ENCODE measurements at regions not wholly inside any gene's neighbourhood (a gene's known extent, or its start where the extent isn't known, plus 50 kb on each side); places are given as distances from the start of the nearest gene placed in this dataset.

DNA sequence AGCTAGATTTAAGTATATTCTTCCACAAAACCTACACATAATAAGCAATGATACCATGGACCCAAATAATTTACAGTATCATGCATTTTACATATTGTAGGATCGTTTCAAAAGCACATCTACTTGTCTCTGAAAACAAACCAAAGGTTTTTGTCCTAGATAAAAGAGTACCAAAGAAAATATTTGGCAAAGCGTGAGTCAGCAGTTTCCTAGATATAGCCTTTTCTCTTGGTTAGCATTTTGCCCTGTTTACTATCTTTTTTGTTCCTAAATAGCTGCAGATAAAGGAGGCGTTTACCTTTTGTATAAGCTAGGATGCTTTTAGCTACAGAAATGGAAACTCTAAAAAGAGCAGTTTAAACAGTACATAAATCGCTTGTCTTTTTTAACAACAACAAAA lies 305.8 kb upstream of the GULP1 start (continued):
- TF ChIP-seq, protein P1, sequence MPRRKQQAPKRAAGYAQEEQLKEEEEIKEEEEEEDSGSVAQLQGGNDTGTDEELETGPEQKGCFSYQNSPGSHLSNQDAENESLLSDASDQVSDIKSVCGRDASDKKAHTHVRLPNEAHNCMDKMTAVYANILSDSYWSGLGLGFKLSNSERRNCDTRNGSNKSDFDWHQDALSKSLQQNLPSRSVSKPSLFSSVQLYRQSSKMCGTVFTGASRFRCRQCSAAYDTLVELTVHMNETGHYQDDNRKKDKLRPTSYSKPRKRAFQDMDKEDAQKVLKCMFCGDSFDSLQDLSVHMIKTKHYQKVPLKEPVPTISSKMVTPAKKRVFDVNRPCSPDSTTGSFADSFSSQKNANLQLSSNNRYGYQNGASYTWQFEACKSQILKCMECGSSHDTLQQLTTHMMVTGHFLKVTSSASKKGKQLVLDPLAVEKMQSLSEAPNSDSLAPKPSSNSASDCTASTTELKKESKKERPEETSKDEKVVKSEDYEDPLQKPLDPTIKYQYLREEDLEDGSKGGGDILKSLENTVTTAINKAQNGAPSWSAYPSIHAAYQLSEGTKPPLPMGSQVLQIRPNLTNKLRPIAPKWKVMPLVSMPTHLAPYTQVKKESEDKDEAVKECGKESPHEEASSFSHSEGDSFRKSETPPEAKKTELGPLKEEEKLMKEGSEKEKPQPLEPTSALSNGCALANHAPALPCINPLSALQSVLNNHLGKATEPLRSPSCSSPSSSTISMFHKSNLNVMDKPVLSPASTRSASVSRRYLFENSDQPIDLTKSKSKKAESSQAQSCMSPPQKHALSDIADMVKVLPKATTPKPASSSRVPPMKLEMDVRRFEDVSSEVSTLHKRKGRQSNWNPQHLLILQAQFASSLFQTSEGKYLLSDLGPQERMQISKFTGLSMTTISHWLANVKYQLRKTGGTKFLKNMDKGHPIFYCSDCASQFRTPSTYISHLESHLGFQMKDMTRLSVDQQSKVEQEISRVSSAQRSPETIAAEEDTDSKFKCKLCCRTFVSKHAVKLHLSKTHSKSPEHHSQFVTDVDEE (CRISPR knock-in tag; IDR thresholded peaks at IDR 0.05), result no peak
- TF ChIP-seq ZC3H10 (CRISPR knock-in tag; IDR thresholded peaks at IDR 0.05), result no peak
- TF ChIP-seq ARNTL (CRISPR knock-in tag; IDR thresholded peaks at IDR 0.05; ENCODE audit: borderline replicate concordance, low read depth), result no peak
- no peak for TF ChIP-seq BACH2 (CRISPR knock-in tag; IDR thresholded peaks at IDR 0.05; ENCODE audit: borderline replicate concordance)
- no peak for TF ChIP-seq GLIS3 (CRISPR knock-in tag; IDR thresholded peaks at IDR 0.05)

DNA sequence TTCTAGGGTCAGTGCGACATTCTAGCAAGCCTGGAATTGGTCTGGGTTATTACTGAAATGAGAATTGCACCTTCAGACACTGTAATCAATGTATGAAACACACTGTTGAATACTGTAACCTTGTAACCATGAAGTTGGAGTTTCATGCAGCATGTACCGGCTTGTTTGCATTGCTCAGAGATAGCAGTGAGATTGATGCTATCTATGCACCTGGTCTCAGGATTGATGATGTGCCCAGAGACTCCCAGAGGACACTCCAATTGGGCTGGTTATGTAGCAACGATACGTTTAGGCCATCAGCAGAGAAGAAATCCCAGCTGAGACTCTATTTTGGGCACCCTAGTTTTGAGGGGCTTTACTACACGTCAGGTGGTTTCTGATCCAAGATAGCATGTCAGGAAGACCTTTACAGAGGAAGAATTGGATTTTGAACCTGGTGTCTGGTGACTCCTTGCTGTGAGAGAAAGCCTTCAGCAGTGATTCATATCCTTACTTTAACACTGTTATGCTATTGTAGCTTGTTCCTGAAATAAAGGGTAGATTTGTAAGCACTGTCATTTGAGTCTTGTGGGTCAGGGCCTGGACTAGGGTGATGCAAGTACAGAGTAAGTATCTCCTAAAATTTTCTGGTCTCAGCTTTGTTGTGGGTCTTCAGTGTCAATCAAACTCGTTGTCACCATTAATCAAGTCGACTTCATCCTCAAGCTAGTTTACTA lies 305.1 kb upstream of the GULP1 start:
- no peak for ATAC-seq
- TF ChIP-seq OSR1 (CRISPR knock-in tag; IDR thresholded peaks at IDR 0.05) (no peak), GLIS3 (CRISPR knock-in tag; IDR thresholded peaks at IDR 0.05) (no peak), RARB (CRISPR knock-in tag; IDR thresholded peaks at IDR 0.05) (no peak), SNAI2 (CRISPR knock-in tag; IDR thresholded peaks at IDR 0.05) (no peak), PPARA (CRISPR knock-in tag; IDR thresholded peaks at IDR 0.05; ENCODE audit: borderline replicate concordance) (no peak), ISL1 (CRISPR knock-in tag; IDR thresholded peaks at IDR 0.05) (no peak), TCF4 (CRISPR knock-in tag; IDR thresholded peaks at IDR 0.05; ENCODE audit: borderline replicate concordance) (no peak), ZNF565 (CRISPR knock-in tag; conservative IDR thresholded peaks at IDR 0.05; ENCODE audit: low read depth) (no peak), CSDC2 (CRISPR knock-in tag; IDR thresholded peaks at IDR 0.05) (no peak), ZC3H10 (CRISPR knock-in tag; IDR thresholded peaks at IDR 0.05) (no peak), ARNTL (CRISPR knock-in tag; IDR thresholded peaks at IDR 0.05; ENCODE audit: borderline replicate concordance, low read depth) (no peak), ZNF8 (CRISPR knock-in tag; IDR thresholded peaks at IDR 0.05) (no peak), ESRRG (CRISPR knock-in tag; IDR thresholded peaks at IDR 0.05) (no peak)
- TF ChIP-seq, protein P2, sequence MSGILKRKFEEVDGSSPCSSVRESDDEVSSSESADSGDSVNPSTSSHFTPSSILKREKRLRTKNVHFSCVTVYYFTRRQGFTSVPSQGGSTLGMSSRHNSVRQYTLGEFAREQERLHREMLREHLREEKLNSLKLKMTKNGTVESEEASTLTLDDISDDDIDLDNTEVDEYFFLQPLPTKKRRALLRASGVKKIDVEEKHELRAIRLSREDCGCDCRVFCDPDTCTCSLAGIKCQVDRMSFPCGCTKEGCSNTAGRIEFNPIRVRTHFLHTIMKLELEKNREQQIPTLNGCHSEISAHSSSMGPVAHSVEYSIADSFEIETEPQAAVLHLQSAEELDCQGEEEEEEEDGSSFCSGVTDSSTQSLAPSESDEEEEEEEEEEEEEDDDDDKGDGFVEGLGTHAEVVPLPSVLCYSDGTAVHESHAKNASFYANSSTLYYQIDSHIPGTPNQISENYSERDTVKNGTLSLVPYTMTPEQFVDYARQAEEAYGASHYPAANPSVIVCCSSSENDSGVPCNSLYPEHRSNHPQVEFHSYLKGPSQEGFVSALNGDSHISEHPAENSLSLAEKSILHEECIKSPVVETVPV (CRISPR knock-in tag; IDR thresholded peaks at IDR 0.05), result no peak
- TF ChIP-seq, protein P3, sequence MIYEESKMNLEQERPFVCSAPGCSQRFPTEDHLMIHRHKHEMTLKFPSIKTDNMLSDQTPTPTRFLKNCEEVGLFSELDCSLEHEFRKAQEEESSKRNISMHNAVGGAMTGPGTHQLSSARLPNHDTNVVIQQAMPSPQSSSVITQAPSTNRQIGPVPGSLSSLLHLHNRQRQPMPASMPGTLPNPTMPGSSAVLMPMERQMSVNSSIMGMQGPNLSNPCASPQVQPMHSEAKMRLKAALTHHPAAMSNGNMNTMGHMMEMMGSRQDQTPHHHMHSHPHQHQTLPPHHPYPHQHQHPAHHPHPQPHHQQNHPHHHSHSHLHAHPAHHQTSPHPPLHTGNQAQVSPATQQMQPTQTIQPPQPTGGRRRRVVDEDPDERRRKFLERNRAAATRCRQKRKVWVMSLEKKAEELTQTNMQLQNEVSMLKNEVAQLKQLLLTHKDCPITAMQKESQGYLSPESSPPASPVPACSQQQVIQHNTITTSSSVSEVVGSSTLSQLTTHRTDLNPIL (CRISPR knock-in tag; IDR thresholded peaks at IDR 0.05; ENCODE audit: low read depth), result no peak
- TF ChIP-seq, protein P1 (CRISPR knock-in tag; IDR thresholded peaks at IDR 0.05), result no peak

DNA sequence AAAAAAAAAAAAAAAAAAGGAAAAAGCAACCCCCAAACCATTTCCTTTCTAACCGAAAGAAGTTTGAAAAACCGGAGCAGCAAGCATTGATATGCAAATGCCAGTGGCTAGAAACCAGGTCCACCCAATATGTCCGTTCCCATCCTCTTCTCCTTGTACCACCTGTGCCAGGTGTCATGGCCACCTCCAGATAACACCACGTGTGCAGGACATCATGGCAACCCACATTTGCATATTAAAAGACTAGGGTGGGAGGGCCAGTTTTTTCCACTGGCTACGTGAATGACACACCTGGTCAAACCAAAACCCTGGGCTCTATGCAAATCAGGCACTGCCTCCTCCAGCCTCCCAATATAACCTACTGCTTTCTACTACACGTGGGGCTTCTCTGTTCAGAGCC lies 303.3 kb upstream of the GULP1 start:
- ATAC-seq, result no peak
- TF ChIP-seq, protein P4, sequence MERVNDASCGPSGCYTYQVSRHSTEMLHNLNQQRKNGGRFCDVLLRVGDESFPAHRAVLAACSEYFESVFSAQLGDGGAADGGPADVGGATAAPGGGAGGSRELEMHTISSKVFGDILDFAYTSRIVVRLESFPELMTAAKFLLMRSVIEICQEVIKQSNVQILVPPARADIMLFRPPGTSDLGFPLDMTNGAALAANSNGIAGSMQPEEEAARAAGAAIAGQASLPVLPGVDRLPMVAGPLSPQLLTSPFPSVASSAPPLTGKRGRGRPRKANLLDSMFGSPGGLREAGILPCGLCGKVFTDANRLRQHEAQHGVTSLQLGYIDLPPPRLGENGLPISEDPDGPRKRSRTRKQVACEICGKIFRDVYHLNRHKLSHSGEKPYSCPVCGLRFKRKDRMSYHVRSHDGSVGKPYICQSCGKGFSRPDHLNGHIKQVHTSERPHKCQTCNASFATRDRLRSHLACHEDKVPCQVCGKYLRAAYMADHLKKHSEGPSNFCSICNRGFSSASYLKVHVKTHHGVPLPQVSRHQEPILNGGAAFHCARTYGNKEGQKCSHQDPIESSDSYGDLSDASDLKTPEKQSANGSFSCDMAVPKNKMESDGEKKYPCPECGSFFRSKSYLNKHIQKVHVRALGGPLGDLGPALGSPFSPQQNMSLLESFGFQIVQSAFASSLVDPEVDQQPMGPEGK (CRISPR knock-in tag; IDR thresholded peaks at IDR 0.05; ENCODE audit: borderline replicate concordance), result no peak
- TF ChIP-seq BACH2 (CRISPR knock-in tag; IDR thresholded peaks at IDR 0.05; ENCODE audit: borderline replicate concordance) (no peak), PPARA (CRISPR knock-in tag; IDR thresholded peaks at IDR 0.05; ENCODE audit: borderline replicate concordance) (no peak), TOX (CRISPR knock-in tag; IDR thresholded peaks at IDR 0.05; ENCODE audit: borderline replicate concordance) (no peak), ZC3H10 (CRISPR knock-in tag; IDR thresholded peaks at IDR 0.05) (no peak), ZFP30 (CRISPR knock-in tag; IDR thresholded peaks at IDR 0.05) (no peak), ESRRG (CRISPR knock-in tag; IDR thresholded peaks at IDR 0.05) (no peak), CSDC2 (CRISPR knock-in tag; IDR thresholded peaks at IDR 0.05) (no peak), ZNF8 (CRISPR knock-in tag; IDR thresholded peaks at IDR 0.05) (no peak), ZFP3 (CRISPR knock-in tag; IDR thresholded peaks at IDR 0.05) (no peak), SNAI2 (CRISPR knock-in tag; IDR thresholded peaks at IDR 0.05) (no peak)
- TF ChIP-seq, protein P5, sequence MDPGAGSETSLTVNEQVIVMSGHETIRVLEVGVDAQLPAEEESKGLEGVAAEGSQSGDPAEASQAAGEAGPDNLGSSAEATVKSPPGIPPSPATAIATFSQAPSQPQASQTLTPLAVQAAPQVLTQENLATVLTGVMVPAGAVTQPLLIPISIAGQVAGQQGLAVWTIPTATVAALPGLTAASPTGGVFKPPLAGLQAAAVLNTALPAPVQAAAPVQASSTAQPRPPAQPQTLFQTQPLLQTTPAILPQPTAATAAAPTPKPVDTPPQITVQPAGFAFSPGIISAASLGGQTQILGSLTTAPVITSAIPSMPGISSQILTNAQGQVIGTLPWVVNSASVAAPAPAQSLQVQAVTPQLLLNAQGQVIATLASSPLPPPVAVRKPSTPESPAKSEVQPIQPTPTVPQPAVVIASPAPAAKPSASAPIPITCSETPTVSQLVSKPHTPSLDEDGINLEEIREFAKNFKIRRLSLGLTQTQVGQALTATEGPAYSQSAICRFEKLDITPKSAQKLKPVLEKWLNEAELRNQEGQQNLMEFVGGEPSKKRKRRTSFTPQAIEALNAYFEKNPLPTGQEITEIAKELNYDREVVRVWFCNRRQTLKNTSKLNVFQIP (CRISPR knock-in tag; IDR thresholded peaks at IDR 0.05; ENCODE audit: borderline replicate concordance, low read depth), result no peak
- TF ChIP-seq, protein P1 (CRISPR knock-in tag; IDR thresholded peaks at IDR 0.05), result no peak

Data from SK-N-SH treated with all-trans-retinoic acid at 6 μM for 48 hours (cell line).